SU-DHL-6 (cell line): ENCODE measurements at regions not wholly inside any gene's neighbourhood (a gene's known extent, or its start where the extent isn't known, plus 50 kb on each side); places are given as distances from the start of the nearest gene placed in this dataset.

ENCODE experiments used
- H2AFZ ChIP-seq: fragments of 200-600 bp; sonication (generic); 2 replicates; pipeline ENCODE4 v1.6.1; 2014; ENCODE audit warnings: low read depth, mild to moderate bottlenecking, moderate library complexity, mixed read lengths, antibody characterized with exemption, low read length; ENCODE audit not compliant: severe bottlenecking
- H3F3A ChIP-seq: fragments of 200-600 bp; shearing (Covaris generic); 2 replicates; pipeline ENCODE4 v1.6.0; 2016; ENCODE audit warnings: antibody characterized with exemption, mild to moderate bottlenecking; ENCODE audit not compliant: insufficient read depth
- H3K27ac ChIP-seq: fragments of 200-600 bp; sonication (generic); 2 replicates; pipeline ENCODE4 v1.5.1; 2016; ENCODE audit warnings: low read depth, mild to moderate bottlenecking, low read length, moderate library complexity, mixed read lengths
- H3K27me3 ChIP-seq: fragments of 200-600 bp; sonication (generic), shearing (Covaris generic); 2 replicates; pipeline ENCODE4 v1.6.0; 2014; ENCODE audit warnings: mild to moderate bottlenecking, low read length
- H3K36me3 ChIP-seq: fragments of 200-600 bp; sonication (generic); 2 replicates; pipeline ENCODE4 v1.6.1; 2014; ENCODE audit warnings: mild to moderate bottlenecking, low read length, mixed read lengths
- H3K4me2 ChIP-seq: fragments of 300-600, 200-600 bp; shearing (Covaris generic), sonication (generic); 2 replicates; pipeline ENCODE4 v1.6.0; 2014; ENCODE audit warnings: low read length, low read depth, mild to moderate bottlenecking; ENCODE audit not compliant: poor library complexity, severe bottlenecking
- H3K4me3 ChIP-seq: fragments of 200-600 bp; sonication (generic); 2 replicates; pipeline ENCODE4 v1.5.1; 2014; ENCODE audit warnings: antibody characterized with exemption, low read length, mild to moderate bottlenecking, mixed read lengths; ENCODE audit not compliant: insufficient read depth, poor library complexity, severe bottlenecking
- H3K79me2 ChIP-seq: fragments of 200-600 bp; sonication (generic); 2 replicates; pipeline ENCODE4 v1.6.1; 2014; ENCODE audit warnings: mild to moderate bottlenecking, low read length, moderate library complexity; ENCODE audit not compliant: insufficient read depth
- H3K9ac ChIP-seq: fragments of 200-600 bp; sonication (generic); 2 replicates; pipeline ENCODE4 v1.7.0; 2014; ENCODE audit warnings: mild to moderate bottlenecking, low read length
- H3K9me2 ChIP-seq: fragments of 200-600 bp; sonication (generic); replicated peaks from 2 replicates; pipeline ENCODE4 v1.6.1; 2014; ENCODE audit warnings: low read length; ENCODE audit not compliant: insufficient read depth
- H3K9me3 ChIP-seq: fragments of 200-600 bp; sonication (generic); 2 replicates; pipeline ENCODE4 v1.6.1; 2014; ENCODE audit warnings: low read length, mixed read lengths; ENCODE audit not compliant: insufficient read depth
- H4K20me1 ChIP-seq: fragments of 200-600 bp; sonication (generic); 2 replicates; pipeline ENCODE4 v1.6.1; 2014; ENCODE audit warnings: low read depth, mild to moderate bottlenecking, antibody characterized with exemption, low read length, moderate library complexity, mixed read lengths
- CTCF ChIP-seq: fragments of 200-600 bp; sonication (generic); IDR thresholded peaks from one replicate; pipeline ENCODE4 v1.5.1; 2017; ENCODE audit warnings: antibody characterized with exemption, mild to moderate bottlenecking, low read length, moderate library complexity; ENCODE audit not compliant: insufficient read depth, poor library complexity, severe bottlenecking
- EZH2phosphoT487 ChIP-seq: fragments of 200-600 bp; sonication (generic), shearing (Covaris generic); conservative IDR thresholded peaks from 2 replicates; pipeline ENCODE4 v1.6.1; 2018; ENCODE audit warnings: mild to moderate bottlenecking, antibody characterized with exemption, low read length, moderate library complexity, mixed read lengths

GRCh38 chr5:130743092-130743491, 422.0 kb downstream of the HINT1 start:
- Histone ChIP-seq H3K36me3 (no peaks in the 10 kb centered on the region), H3K9me2 (no peaks in the 10 kb centered on the region), H3K9ac (no peak overlapping the region), H3K27me3 (no peaks in the 10 kb centered on the region), H2AFZ (no peak overlapping the region), H3K4me3 (no peak overlapping the region), H3K4me2 (no peak overlapping the region), H3K27ac (no peak overlapping the region), H3K79me2 (no peaks in the 10 kb centered on the region), H4K20me1 (no peaks in the 10 kb centered on the region), H3K9me3 (no peaks in the 10 kb centered on the region), H3F3A (no peaks in the 10 kb centered on the region)
- TF ChIP-seq CTCF (no peak), EZH2phosphoT487 (no peak)

GRCh38 chr5:130740047-130740569, 424.9 kb downstream of the HINT1 start:
- Histone ChIP-seq H3K9ac (no peak overlapping the region), H3K9me3 (no peaks in the 10 kb centered on the region), H3K36me3 (no peaks in the 10 kb centered on the region), H3K27ac (no peak overlapping the region), H2AFZ (no peak overlapping the region), H3K79me2 (no peaks in the 10 kb centered on the region), H3K9me2 (no peaks in the 10 kb centered on the region), H4K20me1 (no peaks in the 10 kb centered on the region), H3K27me3 (no peaks in the 10 kb centered on the region), H3K4me2 (no peak overlapping the region), H3K4me3 (no peak overlapping the region), H3F3A (no peaks in the 10 kb centered on the region)
- no peak for TF ChIP-seq EZH2phosphoT487
- no peak for TF ChIP-seq CTCF

GRCh38 chr5:130731839-130732238, 433.2 kb downstream of the HINT1 start:
- no peak overlapping the region for H3K4me3 ChIP-seq
- no peak overlapping the region for H3K4me2 ChIP-seq
- no peak overlapping the region for H3K27ac ChIP-seq
- H3K9me2 ChIP-seq: no peaks in the 10 kb centered on the region
- H4K20me1 ChIP-seq: no peaks in the 10 kb centered on the region
- TF ChIP-seq CTCF: no peak
- no peak for TF ChIP-seq EZH2phosphoT487
- H2AFZ ChIP-seq: no peak overlapping the region
- no peaks in the 10 kb centered on the region for H3K36me3 ChIP-seq
- H3K79me2 ChIP-seq: no peaks in the 10 kb centered on the region
- no peaks in the 10 kb centered on the region for H3K9me3 ChIP-seq
- H3F3A ChIP-seq: no peaks in the 10 kb centered on the region
- no peaks in the 10 kb centered on the region for H3K27me3 ChIP-seq
- H3K9ac ChIP-seq: no peak overlapping the region

GRCh38 chr5:130729541-130729940, 435.5 kb downstream of the HINT1 start:
- Histone ChIP-seq H3K4me3 (no peak overlapping the region), H3K36me3 (no peaks in the 10 kb centered on the region), H3F3A (no peaks in the 10 kb centered on the region), H4K20me1 (no peaks in the 10 kb centered on the region), H3K9ac (no peak overlapping the region), H3K27ac (no peak overlapping the region), H2AFZ (no peak overlapping the region), H3K79me2 (no peaks in the 10 kb centered on the region), H3K27me3 (no peaks in the 10 kb centered on the region), H3K9me2 (no peaks in the 10 kb centered on the region), H3K4me2 (no peak overlapping the region), H3K9me3 (no peaks in the 10 kb centered on the region)
- TF ChIP-seq CTCF: no peak
- no peak for TF ChIP-seq EZH2phosphoT487
